SJCRH30 (cell line): ENCODE measurements at regions not wholly inside any gene's neighbourhood (a gene's known extent, or its start where the extent isn't known, plus 50 kb on each side); places are given as distances from the start of the nearest gene placed in this dataset.
A peak's percentile ranks its signal among the peaks of the same experiment; 100 is the strongest.

ENCODE experiments used
- DNase-seq, 2 experiments: peaks; one replicate each; pipeline ENCODE4 v3.0.0-alpha.2; 2015 to 2020
- H3K27ac ChIP-seq: fragments of 250-450 bp; sonication (Bioruptor Pico); 2 replicates; pipeline ENCODE4 v1.5.1; 2020; ENCODE audit warnings: mild to moderate bottlenecking, moderate library complexity
- H3K27me3 ChIP-seq: fragments of 250-450 bp; sonication (Bioruptor Pico); 2 replicates; pipeline ENCODE4 v1.5.1; 2020; ENCODE audit warnings: mild to moderate bottlenecking, moderate library complexity
- H3K36me3 ChIP-seq: fragments of 250-450 bp; sonication (Bioruptor Pico); 2 replicates; pipeline ENCODE4 v1.5.1; 2020; ENCODE audit warnings: mild to moderate bottlenecking, moderate library complexity
- H3K4me1 ChIP-seq: fragments of 250-450 bp; sonication (Bioruptor Pico); 2 replicates; pipeline ENCODE4 v1.5.1; 2020; ENCODE audit warnings: mild to moderate bottlenecking, moderate library complexity
- H3K4me3 ChIP-seq: fragments of 250-450 bp; sonication (Bioruptor Pico); 2 replicates; pipeline ENCODE4 v1.5.1; 2020; ENCODE audit warnings: mild to moderate bottlenecking, moderate library complexity
- H3K9me3 ChIP-seq: fragments of 250-450 bp; sonication (Bioruptor Pico); replicated peaks from 2 replicates; pipeline ENCODE4 v1.5.1; 2020; ENCODE audit warnings: mild to moderate bottlenecking, moderate library complexity

GRCh38 chr3:6791161-6791560 lies 69.8 kb upstream of the GRM7 start:
- Histone ChIP-seq H3K36me3 (no peaks in the 10 kb centered on the region), H3K27ac (no peak overlapping the region), H3K9me3 (no peaks in the 10 kb centered on the region), H3K4me3 (no peak overlapping the region), H3K4me1 (no peaks in the 10 kb centered on the region), H3K27me3 (no peaks in the 10 kb centered on the region)
- DNase-seq: no peak

- Histone ChIP-seq H3K9me3 (no peaks in the 10 kb centered on the region), H3K27ac (no peak overlapping the region), H3K36me3 (no peaks in the 10 kb centered on the region), H3K4me3 (no peak overlapping the region), H3K4me1 (no peaks in the 10 kb centered on the region), H3K27me3 (no peaks in the 10 kb centered on the region)
- peak; percentile 16 to 57 for DNase-seq
Measured at GRCh38 chr3:6799264-6799915, 61.5 kb upstream of the GRM7 start.

- H3K4me3 ChIP-seq: no peak overlapping the region
Measured at GRCh38 chr3:6803619-6804018, 57.3 kb upstream of the GRM7 start.

GRCh38 chr3:6805236-6805635 lies 55.7 kb upstream of the GRM7 start:
- no peaks in the 10 kb centered on the region for H3K9me3 ChIP-seq
- H3K36me3 ChIP-seq: no peaks in the 10 kb centered on the region
- no peak for DNase-seq
- H3K4me3 ChIP-seq: no peak overlapping the region
- no peak overlapping the region for H3K27ac ChIP-seq
- no peaks in the 10 kb centered on the region for H3K4me1 ChIP-seq
- H3K27me3 ChIP-seq: no peaks in the 10 kb centered on the region

More at GRCh38 chr3:6803619-6804018, 57.3 kb upstream of the GRM7 start:
- H3K36me3 ChIP-seq: no peaks in the 10 kb centered on the region
- H3K27me3 ChIP-seq: no peaks in the 10 kb centered on the region
- H3K4me1 ChIP-seq: no peaks in the 10 kb centered on the region
- no peak for DNase-seq
- H3K27ac ChIP-seq: no peak overlapping the region
- no peaks in the 10 kb centered on the region for H3K9me3 ChIP-seq

GRCh38 chr3:6806991-6807390 lies 53.9 kb upstream of the GRM7 start:
- Histone ChIP-seq H3K36me3 (no peaks in the 10 kb centered on the region), H3K4me3 (no peak overlapping the region), H3K4me1 (no peaks in the 10 kb centered on the region), H3K27ac (no peak overlapping the region), H3K9me3 (no peaks in the 10 kb centered on the region), H3K27me3 (no peaks in the 10 kb centered on the region)
- no peak for DNase-seq

- H3K4me3 ChIP-seq: no peak overlapping the region
- H3K36me3 ChIP-seq: no peaks in the 10 kb centered on the region
- DNase-seq: no peak
- H3K9me3 ChIP-seq: no peaks in the 10 kb centered on the region
- H3K4me1 ChIP-seq: no peaks in the 10 kb centered on the region
- H3K27me3 ChIP-seq: no peaks in the 10 kb centered on the region
- no peak overlapping the region for H3K27ac ChIP-seq
Measured at GRCh38 chr3:6807967-6808588, 52.8 kb upstream of the GRM7 start.

- Histone ChIP-seq H3K36me3 (no peaks in the 10 kb centered on the region), H3K27me3 (no peaks in the 10 kb centered on the region), H3K27ac (no peak overlapping the region), H3K9me3 (no peaks in the 10 kb centered on the region), H3K4me3 (no peak overlapping the region), H3K4me1 (no peaks in the 10 kb centered on the region)
- no peak for DNase-seq
Measured at GRCh38 chr3:6809349-6809748, 51.6 kb upstream of the GRM7 start.
